Sigmoid colon (tissue), 6 donors: ENCODE measurements at regions not wholly inside any gene's neighbourhood (a gene's known extent, or its start where the extent isn't known, plus 50 kb on each side); places are given as distances from the start of the nearest gene placed in this dataset.

Source experiments
- DNase-seq: peaks from one replicate; pipeline ENCODE4 v3.0.0-alpha.2; 2019
- H3K27ac ChIP-seq, 4 donors: fragments of 200-600 bp; sonication (generic); one replicate each; pipeline ENCODE4 v1.5.1; 2016 to 2019; ENCODE audit warnings: mild to moderate bottlenecking in 1 of 4
- H3K27me3 ChIP-seq, 3 donors: fragments of 200-600 bp; sonication (generic); one replicate each; pipeline ENCODE4 v1.5.1; 2019; ENCODE audit warnings: mild to moderate bottlenecking in 1 of 3
- H3K36me3 ChIP-seq, 4 donors: fragments of 200-600 bp; sonication (generic); one replicate each; pipeline ENCODE4 v1.5.1; 2016 to 2019
- H3K4me1 ChIP-seq, 4 donors: fragments of 200-600 bp; sonication (generic); one replicate each; pipeline ENCODE4 v1.5.1; 2017 to 2019
- H3K4me3 ChIP-seq, 4 donors: fragments of 200-600 bp; sonication (generic); one replicate each; pipeline ENCODE4 v1.5.1; 2017 to 2019; ENCODE audit warnings: mild to moderate bottlenecking in 2 of 4, moderate library complexity in 1 of 4
- H3K9me3 ChIP-seq, 4 donors: fragments of 200-600 bp in 3 of 4; sonication (generic) in 3 of 4; one replicate each; pipeline versions ENCODE4 v1.5.1 to v1.6.1; 2013 to 2019
- CTCF ChIP-seq, 4 experiments: fragments of 450-650 bp in 3 of 4; fragments of 200-600 bp in 1 of 4; IDR thresholded peaks; one replicate each; pipeline ENCODE4 v1.5.1; 2016 to 2019; ENCODE audit warnings: antibody characterized with exemption in 4 of 4, mild to moderate bottlenecking in 3 of 4, moderate library complexity in 2 of 4
- EP300 ChIP-seq, 4 donors: sonication (generic); formaldehyde crosslinking; IDR thresholded peaks; one replicate each; pipeline ENCODE4 v1.6.1; 2017; ENCODE audit warnings: antibody characterized with exemption in 4 of 4
- POLR2A ChIP-seq, 2 donors: fragments of 450-650 bp; IDR thresholded peaks; one replicate each; pipeline ENCODE4 v1.6.1; 2016; ENCODE audit warnings: antibody characterized with exemption in 2 of 2, mild to moderate bottlenecking in 2 of 2, moderate library complexity in 2 of 2
- POLR2AphosphoS5 ChIP-seq, 4 donors: sonication (generic); formaldehyde crosslinking; IDR thresholded peaks; one replicate each; pipeline ENCODE4 v1.6.1; 2017; ENCODE audit warnings: antibody characterized with exemption in 4 of 4
- WGBS, 2 donors: extraction: QIAGEN DNeasy Blood & Tissue Kit; methylation state at CpG; one replicate each; pipeline ENCODE4 v1.1.7; 2013; 5-methylcytosine and 5-hydroxymethylcytosine counted together
- intact Hi-C: fragments of 100-400 bp; cut with DNase I; formaldehyde crosslinking; loops from one replicate; pipeline ENCODE4 v1.15.1; 2023
- donor health status: healthy with polysubstance abuse.
- donor health status: healthy.

- Histone ChIP-seq H3K4me3 (no peak overlapping the region), H3K27ac (peak overlapping the region; percentile 89 to 97 (median 92)), H3K36me3 (no peaks in the 10 kb centered on the region), H3K9me3 (no peaks in the 10 kb centered on the region), H3K27me3 (no peaks in the 10 kb centered on the region), H3K4me1 (peaks cover 0 to 48% (median 40%) of the 10 kb centered on the region in 4 donors)
- DNase-seq: peak; percentile 77
- intact Hi-C loops: loop anchor here (10.0 kb wide), 5 partner anchors 171 to 739 kb away; partner anchors contain the start of gene HDAC4
- no peak for TF ChIP-seq CTCF (IDR thresholded peaks at IDR 0.05)
- no peak for TF ChIP-seq EP300 (IDR thresholded peaks at IDR 0.05)
- TF ChIP-seq POLR2A (IDR thresholded peaks at IDR 0.05): no peak
- TF ChIP-seq POLR2AphosphoS5 (IDR thresholded peaks at IDR 0.05): no peak
- 85 to 86% methylated on average over 27 of the region's 27 CpGs for WGBS, 2 donors
Observed at GRCh38 chr2:239813261-239814115, 211.7 kb downstream of the NDUFA10 start.

GRCh38 chr2:239811806-239812560, 213.2 kb downstream of the NDUFA10 start:
- Histone ChIP-seq H3K4me1 (peaks cover 0 to 48% (median 40%) of the 10 kb centered on the region in 4 donors), H3K4me3 (no peak overlapping the region)
- 92 to 94% methylated on average over 20 of the region's 20 CpGs for WGBS, 2 donors

GRCh38 chr2:239811111-239811781, 213.9 kb downstream of the NDUFA10 start:
- intact Hi-C loops: loop anchor here (10.0 kb wide), 5 partner anchors 174 to 736 kb away; partner anchors contain the start of gene HDAC4
- Histone ChIP-seq H3K27me3 (no peaks in the 10 kb centered on the region), H3K4me1 (peaks cover 0 to 48% (median 40%) of the 10 kb centered on the region in 4 donors), H3K4me3 (no peak overlapping the region), H3K27ac (peak overlapping the region in 3 of 4 donors; percentile 35 to 97 (median 78)), H3K36me3 (no peaks in the 10 kb centered on the region), H3K9me3 (no peaks in the 10 kb centered on the region)
- peak; percentile 58 for DNase-seq
- 62 to 70% methylated on average over 14 of the region's 14 CpGs for WGBS, 2 donors
- TF ChIP-seq EP300 (IDR thresholded peaks at IDR 0.05): peak in 1 of 4 donors; percentile 13
- peak in 1 of 4 donors; percentile 16 for TF ChIP-seq POLR2AphosphoS5 (IDR thresholded peaks at IDR 0.05)
- no peak for TF ChIP-seq CTCF (IDR thresholded peaks at IDR 0.05)
- no peak for TF ChIP-seq POLR2A (IDR thresholded peaks at IDR 0.05)

More at GRCh38 chr2:239811806-239812560, 213.2 kb downstream of the NDUFA10 start:
- DNase-seq: peak; percentile 28
- H3K27me3 ChIP-seq: no peaks in the 10 kb centered on the region
- no peaks in the 10 kb centered on the region for H3K9me3 ChIP-seq
- peak overlapping the region in 3 of 4 donors; percentile 35 to 97 (median 78) for H3K27ac ChIP-seq
- TF ChIP-seq CTCF (IDR thresholded peaks at IDR 0.05) (no peak), POLR2A (IDR thresholded peaks at IDR 0.05) (no peak), POLR2AphosphoS5 (IDR thresholded peaks at IDR 0.05) (no peak)
- intact Hi-C loops: loop anchor here (10.0 kb wide), 5 partner anchors 173 to 737 kb away; partner anchors contain the start of gene HDAC4
- no peaks in the 10 kb centered on the region for H3K36me3 ChIP-seq

- peak; percentile 64 for DNase-seq
- TF ChIP-seq POLR2AphosphoS5 (IDR thresholded peaks at IDR 0.05): no peak
- no peak for TF ChIP-seq CTCF (IDR thresholded peaks at IDR 0.05)
- TF ChIP-seq POLR2A (IDR thresholded peaks at IDR 0.05): no peak
- no peak for TF ChIP-seq EP300 (IDR thresholded peaks at IDR 0.05)
- intact Hi-C loops: no loop called here
- Histone ChIP-seq H3K27ac (no peak overlapping the region), H3K27me3 (no peaks in the 10 kb centered on the region), H3K36me3 (no peaks in the 10 kb centered on the region), H3K9me3 (no peaks in the 10 kb centered on the region), H3K4me1 (peaks cover 0 to 33% (median 26%) of the 10 kb centered on the region in 4 donors), H3K4me3 (no peak overlapping the region)
- WGBS, 2 donors: 56 to 74% methylated on average over 11 of the region's 11 CpGs
Observed at GRCh38 chr2:239809391-239809790, 215.8 kb downstream of the NDUFA10 start.
